Right lobe of liver (tissue), 4 donors: ENCODE measurements at regions not wholly inside any gene's neighbourhood (a gene's known extent, or its start where the extent isn't known, plus 50 kb on each side); places are given as distances from the start of the nearest gene placed in this dataset.

Experiments used
- CTCF ChIP-seq, 4 donors: fragments of 200-600 bp in 3 of 4; fragments of 450-650 bp in 1 of 4; IDR thresholded peaks; one replicate each; pipeline versions ENCODE4 v1.5.1 to v1.8.0; 2016 to 2022; ENCODE audit warnings: antibody characterized with exemption in 4 of 4, mild to moderate bottlenecking in 2 of 4
- POLR2A ChIP-seq: fragments of 450-650 bp; IDR thresholded peaks from one replicate; pipeline ENCODE4 v1.6.1; 2017; ENCODE audit warnings: antibody characterized with exemption, mild to moderate bottlenecking
- donor health status: DM: no; HTN: no; CAD: no.
- donor health status: DM: no; HTN: no; CAD: no.
- donor health status: DM: no; HTN: yes; CAD: no.

DNA sequence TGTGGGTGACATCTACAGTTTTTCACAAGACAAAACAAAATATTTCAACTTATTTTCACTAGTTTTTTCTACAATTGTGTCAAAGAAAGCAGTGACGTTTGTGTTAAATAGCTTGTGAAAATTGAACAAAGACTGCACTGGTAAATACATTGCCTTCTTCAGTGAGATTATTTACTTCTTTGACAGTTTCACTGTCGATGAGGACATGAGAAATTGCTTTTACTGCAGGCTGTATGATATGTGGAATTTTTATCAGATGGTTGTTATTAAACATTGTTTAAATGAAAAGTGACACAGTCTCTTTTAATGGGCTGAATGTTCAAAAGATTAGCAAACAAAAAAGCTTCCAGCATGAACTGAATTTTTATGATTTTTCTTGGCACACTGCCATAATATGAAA, 773.9 kb upstream of the CADM2 start:
- no peak for TF ChIP-seq CTCF (IDR thresholded peaks at IDR 0.05)
- no peak for TF ChIP-seq POLR2A
